H9 (cell line): ENCODE measurements at regions not wholly inside any gene's neighbourhood (a gene's known extent, or its start where the extent isn't known, plus 50 kb on each side); places are given as distances from the start of the nearest gene placed in this dataset.

Source experiments
- DNase-seq: peaks from one replicate; pipeline ENCODE4 v3.0.0-alpha.2; 2017
- H2AFZ ChIP-seq: one replicate; pipeline ENCODE4 v1.6.1; 2013; ENCODE audit warnings: mild to moderate bottlenecking, low read length, control low read depth, moderate library complexity
- H2AK5ac ChIP-seq: 2 replicates; pipeline ENCODE4 v1.6.1; 2013; ENCODE audit warnings: low read length, control low read depth, mixed read lengths; ENCODE audit not compliant: insufficient read length
- H2BK120ac ChIP-seq: one replicate; pipeline ENCODE4 v1.6.1; 2013; ENCODE audit warnings: low read depth, mild to moderate bottlenecking, low read length, control low read depth, inconsistent platforms; ENCODE audit not compliant: poor library complexity, severe bottlenecking
- H2BK12ac ChIP-seq: 2 replicates; pipeline ENCODE4 v1.6.1; 2013; ENCODE audit warnings: low read length, control low read depth, mixed read lengths, low read depth; ENCODE audit not compliant: insufficient read length
- H2BK15ac ChIP-seq: 2 replicates; pipeline ENCODE4 v1.6.1; 2013; ENCODE audit warnings: low read depth, low read length, control low read depth
- H2BK20ac ChIP-seq: one replicate; pipeline ENCODE4 v1.6.1; 2013; ENCODE audit warnings: low read depth, mild to moderate bottlenecking, low read length, control low read depth, inconsistent platforms; ENCODE audit not compliant: poor library complexity, severe bottlenecking
- H2BK5ac ChIP-seq: 2 replicates; pipeline ENCODE4 v1.6.1; 2013; ENCODE audit warnings: low read length, control low read depth, mixed read lengths; ENCODE audit not compliant: insufficient read length
- H3K14ac ChIP-seq: 2 replicates; pipeline ENCODE4 v1.6.1; 2013; ENCODE audit warnings: low read length, control low read depth; ENCODE audit not compliant: insufficient read depth
- H3K18ac ChIP-seq: 2 replicates; pipeline ENCODE4 v1.6.1; 2013; ENCODE audit warnings: low read depth, mild to moderate bottlenecking, mixed read lengths, low read length, control low read depth; ENCODE audit not compliant: insufficient read length
- H3K23ac ChIP-seq: 2 replicates; pipeline ENCODE4 v1.6.1; 2013; ENCODE audit warnings: low read length, control low read depth, mixed read lengths, low read depth; ENCODE audit not compliant: insufficient read length
- H3K23me2 ChIP-seq: 2 replicates; pipeline ENCODE4 v1.6.1; 2013; ENCODE audit warnings: low read depth, mild to moderate bottlenecking, mixed read lengths, low read length, control low read depth; ENCODE audit not compliant: insufficient read length, poor library complexity, severe bottlenecking
- H3K27ac ChIP-seq: 2 replicates; pipeline ENCODE4 v1.5.1; 2013; ENCODE audit warnings: low read length, control low read depth, mixed read lengths, low read depth; ENCODE audit not compliant: insufficient read length
- H3K27me3 ChIP-seq: 2 replicates; pipeline ENCODE4 v1.6.1; 2013; ENCODE audit warnings: low read length, control low read depth, inconsistent platforms; ENCODE audit not compliant: insufficient read depth
- H3K4ac ChIP-seq: 2 replicates; pipeline ENCODE4 v1.6.1; 2013; ENCODE audit warnings: low read depth, mild to moderate bottlenecking, control low read depth, inconsistent platforms, low read length, moderate library complexity
- H3K4me1 ChIP-seq: 2 replicates; pipeline ENCODE4 v1.6.1; 2013; ENCODE audit warnings: low read length, control low read depth, inconsistent platforms; ENCODE audit not compliant: insufficient read depth
- H3K4me2 ChIP-seq: 2 replicates; pipeline ENCODE4 v1.6.1; 2013; ENCODE audit warnings: low read length, control low read depth, mixed read lengths; ENCODE audit not compliant: insufficient read length, insufficient read depth
- H3K56ac ChIP-seq: 2 replicates; pipeline ENCODE4 v1.6.1; 2013; ENCODE audit warnings: low read depth, mild to moderate bottlenecking, mixed read lengths, low read length, control low read depth; ENCODE audit not compliant: insufficient read length
- H3K79me1 ChIP-seq: 2 replicates; pipeline ENCODE4 v1.6.1; 2013; ENCODE audit warnings: low read depth, mild to moderate bottlenecking, moderate library complexity, low read length, control low read depth, inconsistent platforms; ENCODE audit not compliant: insufficient read depth, poor library complexity, severe bottlenecking
- H3K79me2 ChIP-seq: 2 replicates; pipeline ENCODE4 v1.6.1; 2013; ENCODE audit warnings: low read length, control low read depth, inconsistent platforms; ENCODE audit not compliant: insufficient read depth
- H3K9ac ChIP-seq: 2 replicates; pipeline ENCODE4 v1.6.1; 2013; ENCODE audit warnings: low read length, control low read depth, mixed read lengths; ENCODE audit not compliant: insufficient read length; ENCODE audit errors: extremely low read depth
- H3K9me3 ChIP-seq: one replicate; pipeline ENCODE4 v1.6.1; 2013; ENCODE audit warnings: low read depth, low read length, inconsistent platforms; ENCODE audit not compliant: control insufficient read depth
- H3T11ph ChIP-seq: one replicate; pipeline ENCODE4 v1.6.1; 2013; ENCODE audit warnings: mild to moderate bottlenecking, low read length, control low read depth, inconsistent platforms
- H4K20me1 ChIP-seq: one replicate; pipeline ENCODE4 v1.6.1; 2013; ENCODE audit not compliant: control insufficient read depth, insufficient read length, insufficient read depth
- H4K5ac ChIP-seq: 2 replicates; pipeline ENCODE4 v1.6.1; 2013; ENCODE audit warnings: low read depth, mild to moderate bottlenecking, mixed read lengths, low read length, control low read depth; ENCODE audit not compliant: insufficient read length
- H4K8ac ChIP-seq: replicated peaks from 2 replicates; pipeline ENCODE4 v1.6.1; 2013; ENCODE audit warnings: low read length, control low read depth, mixed read lengths, low read depth; ENCODE audit not compliant: insufficient read length
- H4K91ac ChIP-seq: 2 replicates; pipeline ENCODE4 v1.6.1; 2013; ENCODE audit warnings: low read depth, mild to moderate bottlenecking, moderate library complexity, mixed read lengths, low read length, control low read depth; ENCODE audit not compliant: insufficient read length
- H3K27ac Mint-ChIP-seq, 3 experiments: 2 replicates in 2 of 3; 3 replicates in 1 of 3; pipeline ENCODE4 v1.8.0; 2020 to 2021; ENCODE audit warnings: mixed read lengths in 3 of 3, mild to moderate bottlenecking in 1 of 3, moderate library complexity in 1 of 3
- H3K27me3 Mint-ChIP-seq: 2 replicates; pipeline ENCODE4 v1.8.0; 2021; ENCODE audit warnings: low read depth, mild to moderate bottlenecking, moderate library complexity, mixed read lengths
- H3K36me3 Mint-ChIP-seq, 3 experiments: 2 replicates in 2 of 3; 3 replicates in 1 of 3; pipeline ENCODE4 v1.8.0; 2020 to 2021; ENCODE audit warnings: low read depth in 3 of 3, mixed read lengths in 3 of 3; ENCODE audit not compliant: insufficient read depth in 1 of 3
- H3K4me1 Mint-ChIP-seq, 2 experiments: 2 replicates each; pipeline ENCODE4 v1.8.0; 2020; ENCODE audit warnings: mixed read lengths in 2 of 2
- H3K4me3 Mint-ChIP-seq, 2 experiments: 2 replicates in 1 of 2; 3 replicates in 1 of 2; pipeline ENCODE4 v1.8.0; 2020 to 2021; ENCODE audit warnings: mild to moderate bottlenecking in 2 of 2, mixed read lengths in 2 of 2, moderate library complexity in 1 of 2
- H3K9me3 Mint-ChIP-seq, 2 experiments: 2 replicates in 1 of 2; 3 replicates in 1 of 2; pipeline ENCODE4 v1.8.0; 2020; ENCODE audit warnings: mild to moderate bottlenecking in 2 of 2, mixed read lengths in 2 of 2, moderate library complexity in 1 of 2
- CTCF ChIP-seq: fragments of 200-600 bp; sonication (generic); conservative IDR thresholded peaks from 3 replicates; pipeline ENCODE4 v1.8.0; 2021; ENCODE audit warnings: antibody characterized with exemption, mild to moderate bottlenecking
- WGBS: extraction: QIAGEN DNeasy Blood & Tissue Kit; methylation state at CpG from one replicate; pipeline ENCODE4 v1.1.7; 2013; ENCODE audit warnings: missing lambda C conversion rate, low lambda C conversion rate, mixed read lengths; ENCODE audit not compliant: insufficient read length; ENCODE audit errors: extremely low coverage; 5-methylcytosine and 5-hydroxymethylcytosine counted together

GRCh38 chr14:55749946-55750345 lies 169.9 kb downstream of the KTN1 start:
- WGBS, result no CpG with 5 or more reads among the region's 8 CpGs
- H3K27ac Mint-ChIP-seq, result 0 out of 7 replicates have a peak overlapping the region, but pooled peaks of 1 of the 3 experiments have one; percentile 16
- H3K9ac ChIP-seq, result no peak overlapping the region
- H4K8ac ChIP-seq, result no peak overlapping the region
- no peak overlapping the region for H3K18ac ChIP-seq
- H3K14ac ChIP-seq, result no peak overlapping the region
- no peaks in the 10 kb centered on the region for H3K23me2 ChIP-seq
- no peaks in the 10 kb centered on the region for H3K79me1 ChIP-seq
- H3K4me3 Mint-ChIP-seq, result no peak overlapping the region
- no peak overlapping the region for H2BK12ac ChIP-seq
- H3K4me1 ChIP-seq, result peaks cover 7% of the 10 kb centered on the region; the same call in 1 of the 2 replicates
- H3K9me3 ChIP-seq, result no peaks in the 10 kb centered on the region
- H3K27ac ChIP-seq, result no peak overlapping the region
- H2BK20ac ChIP-seq, result no peak overlapping the region
- no peak overlapping the region for H4K5ac ChIP-seq
- peaks cover 32 to 38% of the 10 kb centered on the region in 2 experiments for H3K4me1 Mint-ChIP-seq
- H4K20me1 ChIP-seq, result no peaks in the 10 kb centered on the region
- no peak overlapping the region for H3K23ac ChIP-seq
- H2AK5ac ChIP-seq, result no peak overlapping the region
- H3K36me3 Mint-ChIP-seq, result no peaks in the 10 kb centered on the region
- no peak overlapping the region for H3T11ph ChIP-seq
- H4K91ac ChIP-seq, result no peak overlapping the region
- no peak overlapping the region for H3K56ac ChIP-seq
- no peak overlapping the region for H2BK5ac ChIP-seq
- no peaks in the 10 kb centered on the region for H3K27me3 ChIP-seq
- H2AFZ ChIP-seq, result no peak overlapping the region
- DNase-seq, result no peak
- no peaks in the 10 kb centered on the region; the same call in 1 of the 2 replicates for H3K27me3 Mint-ChIP-seq
- 0 out of 3 replicates have a peak, but pooled peaks have one; percentile 16 for TF ChIP-seq CTCF
- H3K4me2 ChIP-seq, result no peak overlapping the region
- H3K9me3 Mint-ChIP-seq, result no peaks in the 10 kb centered on the region; a peak in 1 of 5 replicates
- 0 out of 2 replicates have a peak, but pooled peaks cover 2% of the 10 kb centered on the region for H3K79me2 ChIP-seq
- H3K4ac ChIP-seq, result no peak overlapping the region
- H2BK120ac ChIP-seq, result no peak overlapping the region
- H2BK15ac ChIP-seq, result no peak overlapping the region
